ENCODE measurements at regions not wholly inside any gene's neighbourhood (a gene's known extent, or its start where the extent isn't known, plus 50 kb on each side); places are given as distances from the start of the nearest gene placed in this dataset.

- Mint-ChIP-seq H3K27me3 (no peaks in the 10 kb centered on the region), H3K9me3 (peaks cover 7% of the 10 kb centered on the region), H3K4me3 (no peak overlapping the region), H3K27ac (no peak overlapping the region), H3K36me3 (ENCODE audit: low read depth) (no peaks in the 10 kb centered on the region), H3K4me1 (ENCODE audit: low read depth) (no peaks in the 10 kb centered on the region)
- no peak for DNase-seq
Observed at GRCh38 chr2:23077596-23077995, 307.4 kb upstream of the KLHL29 start.

GRCh38 chr2:23078784-23079434 is 306.1 kb upstream of the KLHL29 start:
- no peak overlapping the region for H3K4me3 Mint-ChIP-seq
- H3K9me3 Mint-ChIP-seq = peaks cover 7% of the 10 kb centered on the region
- H3K36me3 Mint-ChIP-seq (ENCODE audit: low read depth) = no peaks in the 10 kb centered on the region
- H3K27ac Mint-ChIP-seq = no peak overlapping the region
- no peak for DNase-seq
- H3K27me3 Mint-ChIP-seq = no peaks in the 10 kb centered on the region
- H3K4me1 Mint-ChIP-seq (ENCODE audit: low read depth) = no peaks in the 10 kb centered on the region

GRCh38 chr2:23083966-23084365 is 301.0 kb upstream of the KLHL29 start:
- Mint-ChIP-seq H3K4me1 (ENCODE audit: low read depth) (no peaks in the 10 kb centered on the region), H3K27me3 (peaks cover 5% of the 10 kb centered on the region), H3K9me3 (peaks cover 8% of the 10 kb centered on the region), H3K36me3 (ENCODE audit: low read depth) (no peaks in the 10 kb centered on the region), H3K27ac (no peak overlapping the region), H3K4me3 (no peak overlapping the region)
- no peak for DNase-seq

DNA sequence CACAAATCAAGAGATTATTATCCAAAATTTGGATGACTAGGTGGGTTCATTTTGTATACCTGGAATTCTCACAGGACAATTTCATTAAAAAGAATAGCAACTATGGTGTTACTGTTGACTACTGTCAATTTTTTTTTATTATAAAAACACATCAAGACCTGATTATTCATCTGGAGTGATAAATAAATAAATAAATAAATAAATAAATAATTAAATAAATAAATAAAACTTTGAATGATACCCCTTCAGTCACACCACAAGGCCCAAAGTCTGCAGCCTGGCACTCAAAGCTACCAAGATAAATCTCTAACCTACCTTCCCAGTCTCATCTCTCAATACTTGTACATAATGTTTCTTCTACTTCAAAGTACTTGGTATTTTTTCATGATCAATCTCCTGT is 294.0 kb upstream of the KLHL29 start:
- Mint-ChIP-seq H3K4me3 (no peak overlapping the region), H3K9me3 (peaks cover 9% of the 10 kb centered on the region), H3K4me1 (ENCODE audit: low read depth) (no peaks in the 10 kb centered on the region), H3K27me3 (peaks cover 5% of the 10 kb centered on the region), H3K36me3 (ENCODE audit: low read depth) (no peaks in the 10 kb centered on the region), H3K27ac (no peak overlapping the region)
- no peak for DNase-seq

DNA sequence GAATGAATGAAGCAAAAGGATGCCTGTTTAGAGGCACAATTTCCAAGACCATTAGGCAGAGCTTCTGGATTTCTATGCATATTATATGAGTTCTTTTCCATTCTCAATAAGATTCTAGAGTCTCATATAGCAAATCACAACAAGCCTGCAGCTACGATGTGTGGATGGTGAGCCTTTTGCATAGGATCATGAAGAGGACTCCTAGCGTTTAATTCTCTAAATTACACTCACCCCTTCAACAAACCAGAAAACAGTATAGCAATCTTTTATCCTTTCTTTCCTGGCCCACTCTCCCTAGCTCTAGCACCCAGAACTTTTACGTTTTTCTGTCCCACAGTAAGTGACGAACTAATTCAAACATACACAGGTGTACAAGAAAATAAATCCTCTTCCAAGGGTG is 293.1 kb upstream of the KLHL29 start:
- Mint-ChIP-seq H3K9me3 (peaks cover 9% of the 10 kb centered on the region), H3K4me1 (ENCODE audit: low read depth) (no peaks in the 10 kb centered on the region), H3K27me3 (peaks cover 5% of the 10 kb centered on the region), H3K36me3 (ENCODE audit: low read depth) (no peaks in the 10 kb centered on the region), H3K27ac (no peak overlapping the region), H3K4me3 (no peak overlapping the region)
- no peak for DNase-seq

GRCh38 chr2:23092831-23093230 is 292.1 kb upstream of the KLHL29 start:
- Mint-ChIP-seq H3K27me3 (peaks cover 4% of the 10 kb centered on the region), H3K9me3 (peaks cover 9% of the 10 kb centered on the region), H3K4me1 (ENCODE audit: low read depth) (no peaks in the 10 kb centered on the region), H3K36me3 (ENCODE audit: low read depth) (no peaks in the 10 kb centered on the region), H3K27ac (no peak overlapping the region), H3K4me3 (no peak overlapping the region)
- no peak for DNase-seq

DNA sequence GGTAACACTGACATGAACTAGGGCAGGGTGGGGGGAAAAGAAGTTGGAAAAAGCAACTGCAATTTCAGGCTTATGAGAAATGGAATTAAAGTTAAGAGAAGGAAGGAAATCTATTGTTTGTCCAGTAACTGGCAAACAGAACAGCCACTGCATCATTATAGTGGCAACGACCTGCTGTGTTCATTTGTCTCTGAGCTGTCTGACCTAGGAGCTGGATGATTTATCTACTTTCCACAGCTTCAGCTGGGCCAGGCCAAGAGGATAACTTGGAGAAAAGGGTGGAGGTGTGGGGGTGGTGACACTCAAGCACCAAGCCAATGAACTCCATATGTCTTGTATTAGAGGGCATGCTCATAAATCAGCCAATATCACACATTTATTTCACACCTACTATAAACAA is 291.5 kb upstream of the KLHL29 start:
- no peak for DNase-seq
- no peak overlapping the region for H3K4me3 Mint-ChIP-seq

GRCh38 chr2:23096906-23097602 is 287.9 kb upstream of the KLHL29 start:
- no peak overlapping the region for H3K4me3 Mint-ChIP-seq
- DNase-seq = no peak
- H3K36me3 Mint-ChIP-seq (ENCODE audit: low read depth) = no peaks in the 10 kb centered on the region
- no peaks in the 10 kb centered on the region for H3K4me1 Mint-ChIP-seq (ENCODE audit: low read depth)
- H3K27me3 Mint-ChIP-seq = no peaks in the 10 kb centered on the region
- H3K27ac Mint-ChIP-seq = no peak overlapping the region
- H3K9me3 Mint-ChIP-seq = peaks cover 8% of the 10 kb centered on the region

More for the DNA sequence above, 291.5 kb upstream of the KLHL29 start:
- H3K27ac Mint-ChIP-seq = no peak overlapping the region
- H3K36me3 Mint-ChIP-seq (ENCODE audit: low read depth) = no peaks in the 10 kb centered on the region
- no peaks in the 10 kb centered on the region for H3K27me3 Mint-ChIP-seq
- no peaks in the 10 kb centered on the region for H3K4me1 Mint-ChIP-seq (ENCODE audit: low read depth)
- H3K9me3 Mint-ChIP-seq = peaks cover 9% of the 10 kb centered on the region

- no peak overlapping the region for H3K27ac Mint-ChIP-seq
- no peaks in the 10 kb centered on the region for H3K36me3 Mint-ChIP-seq (ENCODE audit: low read depth)
- H3K4me3 Mint-ChIP-seq = no peak overlapping the region
- H3K27me3 Mint-ChIP-seq = no peaks in the 10 kb centered on the region
- no peaks in the 10 kb centered on the region for H3K4me1 Mint-ChIP-seq (ENCODE audit: low read depth)
- peaks cover 6% of the 10 kb centered on the region for H3K9me3 Mint-ChIP-seq
- DNase-seq = no peak
Observed at GRCh38 chr2:23100406-23100805, 284.6 kb upstream of the KLHL29 start.

DNA sequence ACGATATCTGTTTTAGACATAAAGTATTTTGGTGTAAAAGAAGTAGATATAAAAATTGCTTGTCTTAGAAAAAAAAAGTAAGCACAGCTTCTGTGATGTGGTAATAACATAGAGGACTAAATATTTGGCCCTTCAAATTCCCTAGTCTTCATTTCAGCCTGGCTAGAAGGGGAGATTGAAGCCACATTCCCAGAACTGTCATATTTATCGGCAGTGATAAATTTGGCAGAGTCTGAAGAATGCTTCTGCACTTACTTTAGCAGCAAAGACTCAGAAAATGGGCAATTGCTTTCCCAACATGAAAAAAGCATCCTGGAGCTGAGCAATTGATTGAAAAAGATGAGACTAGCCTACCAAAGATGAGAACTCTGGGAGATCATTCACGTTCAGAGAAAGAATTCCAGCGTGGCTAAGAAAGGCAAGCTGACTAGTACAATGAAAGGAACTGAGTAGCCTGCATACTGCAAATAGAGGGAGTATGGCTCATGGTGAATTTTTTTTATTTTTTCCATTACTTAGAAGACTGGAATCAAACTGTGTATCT is 278.7 kb upstream of the KLHL29 start:
- Mint-ChIP-seq H3K27ac (no peak overlapping the region), H3K36me3 (ENCODE audit: low read depth) (no peaks in the 10 kb centered on the region), H3K4me3 (no peak overlapping the region), H3K9me3 (peaks cover 4% of the 10 kb centered on the region), H3K4me1 (ENCODE audit: low read depth) (no peaks in the 10 kb centered on the region), H3K27me3 (no peaks in the 10 kb centered on the region)
- DNase-seq = no peak

DNA sequence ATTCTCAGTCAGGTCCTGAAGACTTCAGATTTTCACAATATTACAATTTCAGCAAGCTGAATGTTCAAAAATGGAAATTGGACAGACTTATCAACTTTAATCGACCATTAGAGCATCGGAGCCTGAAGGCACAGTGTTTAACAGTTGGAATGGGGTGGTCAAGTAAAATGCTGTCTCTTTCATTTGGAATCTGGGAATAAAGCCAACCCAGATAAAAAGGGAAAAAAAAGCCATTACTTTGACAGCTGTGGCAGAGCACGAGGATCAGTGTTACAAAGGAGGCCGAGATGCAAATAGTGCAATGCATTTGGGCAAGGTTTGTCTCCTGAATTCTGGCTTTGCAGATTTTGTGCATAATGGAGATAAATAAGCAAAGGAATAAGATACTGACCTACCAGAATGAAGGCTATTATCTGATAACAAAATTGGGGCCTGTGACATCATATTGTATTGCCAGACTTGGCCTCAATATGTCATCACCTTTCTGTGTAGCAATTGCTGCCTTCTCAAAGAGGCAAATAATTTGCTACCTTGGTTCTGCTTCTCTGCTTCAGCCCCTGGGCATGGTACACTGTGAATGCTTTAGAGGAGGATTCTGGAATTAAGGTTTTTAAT is 277.5 kb upstream of the KLHL29 start:
- H3K4me1 Mint-ChIP-seq (ENCODE audit: low read depth) = no peaks in the 10 kb centered on the region
- no peak for DNase-seq
- no peaks in the 10 kb centered on the region for H3K36me3 Mint-ChIP-seq (ENCODE audit: low read depth)
- no peak overlapping the region for H3K4me3 Mint-ChIP-seq
- H3K27ac Mint-ChIP-seq = no peak overlapping the region
- no peaks in the 10 kb centered on the region for H3K27me3 Mint-ChIP-seq
- no peaks in the 10 kb centered on the region for H3K9me3 Mint-ChIP-seq

DNA sequence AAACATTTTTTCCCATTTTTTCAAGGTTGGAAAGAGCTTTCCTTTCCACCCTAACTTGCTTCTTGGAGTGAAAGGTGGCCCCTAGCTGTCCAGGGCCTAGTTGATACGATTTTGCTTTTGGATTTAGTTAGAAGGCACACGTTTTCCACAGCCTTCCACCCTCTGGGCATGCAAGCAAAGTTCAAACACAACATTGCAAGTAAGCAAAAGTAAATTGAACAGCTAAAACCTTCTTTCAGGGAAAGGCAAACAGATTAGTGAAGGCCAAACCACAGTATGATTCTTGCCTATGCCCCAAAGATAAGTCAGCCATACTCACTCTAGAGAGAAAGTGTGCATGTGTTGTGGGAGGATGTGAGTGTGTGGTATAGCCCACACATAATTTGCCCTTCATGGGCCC is 273.7 kb upstream of the KLHL29 start:
- Mint-ChIP-seq H3K9me3 (no peaks in the 10 kb centered on the region), H3K4me3 (no peak overlapping the region), H3K27me3 (peaks cover 3% of the 10 kb centered on the region), H3K4me1 (ENCODE audit: low read depth) (no peaks in the 10 kb centered on the region), H3K36me3 (ENCODE audit: low read depth) (no peaks in the 10 kb centered on the region), H3K27ac (no peak overlapping the region)
- no peak for DNase-seq

DNA sequence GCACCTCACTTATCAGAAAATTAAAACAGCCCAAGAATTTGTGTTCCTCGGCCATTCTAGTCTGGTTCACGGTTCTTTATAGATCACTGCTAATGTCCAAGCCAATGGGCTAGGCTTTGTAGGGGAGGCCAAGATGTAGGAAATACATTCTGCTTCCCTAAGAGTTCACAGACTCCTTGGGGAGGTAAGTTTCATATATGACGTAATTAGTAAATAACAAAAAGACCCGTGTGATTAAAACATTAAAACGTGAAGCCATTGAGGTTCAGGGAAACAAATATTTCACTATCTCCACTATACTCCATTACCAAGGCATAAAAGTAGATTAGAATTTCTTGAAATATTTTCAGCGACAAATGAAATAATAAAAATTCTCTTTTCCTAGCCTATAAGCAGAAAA is 272.5 kb upstream of the KLHL29 start:
- H3K27ac Mint-ChIP-seq = no peak overlapping the region
- H3K4me3 Mint-ChIP-seq = no peak overlapping the region
- peaks cover 3% of the 10 kb centered on the region for H3K27me3 Mint-ChIP-seq
- no peaks in the 10 kb centered on the region for H3K4me1 Mint-ChIP-seq (ENCODE audit: low read depth)
- no peak for DNase-seq
- H3K36me3 Mint-ChIP-seq (ENCODE audit: low read depth) = no peaks in the 10 kb centered on the region
- H3K9me3 Mint-ChIP-seq = no peaks in the 10 kb centered on the region

- peaks cover 3% of the 10 kb centered on the region for H3K27me3 Mint-ChIP-seq
- H3K9me3 Mint-ChIP-seq = no peaks in the 10 kb centered on the region
- no peak overlapping the region for H3K27ac Mint-ChIP-seq
- no peak overlapping the region for H3K4me3 Mint-ChIP-seq
- H3K4me1 Mint-ChIP-seq (ENCODE audit: low read depth) = no peaks in the 10 kb centered on the region
- DNase-seq = no peak
- no peaks in the 10 kb centered on the region for H3K36me3 Mint-ChIP-seq (ENCODE audit: low read depth)
Observed at GRCh38 chr2:23114299-23114698, 270.7 kb upstream of the KLHL29 start.

GRCh38 chr2:23118313-23118712 is 266.7 kb upstream of the KLHL29 start:
- DNase-seq = no peak
- no peaks in the 10 kb centered on the region for H3K9me3 Mint-ChIP-seq
- H3K4me1 Mint-ChIP-seq (ENCODE audit: low read depth) = no peaks in the 10 kb centered on the region
- H3K27me3 Mint-ChIP-seq = peaks cover 3% of the 10 kb centered on the region
- no peak overlapping the region for H3K4me3 Mint-ChIP-seq
- no peak overlapping the region for H3K27ac Mint-ChIP-seq
- H3K36me3 Mint-ChIP-seq (ENCODE audit: low read depth) = no peaks in the 10 kb centered on the region

All from activated T-cell treated with anti-CD3 and anti-CD28 coated beads, Interleukin-2, amount 50 U/mL, for 24 hours (primary cell).